ENCODE measurements at regions not wholly inside any gene's neighbourhood (a gene's known extent, or its start where the extent isn't known, plus 50 kb on each side); places are given as distances from the start of the nearest gene placed in this dataset.

GRCh38 chr12:93279565-93280412 is 97.9 kb upstream of the NUDT4 start:
- intact Hi-C loops (cut with DNase I; ENCODE audit: low total_unique reads) = no loop called here

DNA sequence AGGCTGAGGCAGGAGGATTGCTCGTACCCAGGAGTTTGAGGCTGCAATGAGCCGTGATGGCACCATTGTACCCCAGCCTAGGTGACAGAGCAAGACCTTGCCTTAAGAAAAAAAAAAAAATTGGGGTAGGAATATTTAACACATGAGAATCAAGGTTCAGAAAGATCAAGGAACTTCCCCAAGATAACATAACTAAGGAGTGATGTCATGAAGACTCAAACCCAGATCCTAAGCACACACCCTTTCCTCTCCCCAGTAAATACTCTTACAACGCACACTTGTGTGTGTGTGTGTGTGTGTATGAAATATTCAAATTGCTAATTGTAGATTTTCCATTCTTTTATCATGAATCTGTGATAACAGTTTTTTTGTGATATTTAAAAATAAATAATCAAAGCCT is 90.6 kb upstream of the NUDT4 start:
- DNase-seq = no peak
- intact Hi-C loops (cut with DNase I; ENCODE audit: low total_unique reads) = no loop called here
- Histone ChIP-seq H3K36me3 (no peaks in the 10 kb centered on the region), H3K4me3 (no peak overlapping the region), H3K27me3 (no peaks in the 10 kb centered on the region), H3K27ac (no peak overlapping the region), H3K4me1 (no peaks in the 10 kb centered on the region), H3K9me3 (no peaks in the 10 kb centered on the region)
- TF ChIP-seq, protein P1, sequence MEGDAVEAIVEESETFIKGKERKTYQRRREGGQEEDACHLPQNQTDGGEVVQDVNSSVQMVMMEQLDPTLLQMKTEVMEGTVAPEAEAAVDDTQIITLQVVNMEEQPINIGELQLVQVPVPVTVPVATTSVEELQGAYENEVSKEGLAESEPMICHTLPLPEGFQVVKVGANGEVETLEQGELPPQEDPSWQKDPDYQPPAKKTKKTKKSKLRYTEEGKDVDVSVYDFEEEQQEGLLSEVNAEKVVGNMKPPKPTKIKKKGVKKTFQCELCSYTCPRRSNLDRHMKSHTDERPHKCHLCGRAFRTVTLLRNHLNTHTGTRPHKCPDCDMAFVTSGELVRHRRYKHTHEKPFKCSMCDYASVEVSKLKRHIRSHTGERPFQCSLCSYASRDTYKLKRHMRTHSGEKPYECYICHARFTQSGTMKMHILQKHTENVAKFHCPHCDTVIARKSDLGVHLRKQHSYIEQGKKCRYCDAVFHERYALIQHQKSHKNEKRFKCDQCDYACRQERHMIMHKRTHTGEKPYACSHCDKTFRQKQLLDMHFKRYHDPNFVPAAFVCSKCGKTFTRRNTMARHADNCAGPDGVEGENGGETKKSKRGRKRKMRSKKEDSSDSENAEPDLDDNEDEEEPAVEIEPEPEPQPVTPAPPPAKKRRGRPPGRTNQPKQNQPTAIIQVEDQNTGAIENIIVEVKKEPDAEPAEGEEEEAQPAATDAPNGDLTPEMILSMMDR (IDR thresholded peaks at IDR 0.05) = no peak

More at GRCh38 chr12:93279565-93280412, 97.9 kb upstream of the NUDT4 start:
- no peaks in the 10 kb centered on the region for H3K4me1 ChIP-seq
- H3K27me3 ChIP-seq = no peaks in the 10 kb centered on the region
- no peaks in the 10 kb centered on the region for H3K36me3 ChIP-seq
- H3K27ac ChIP-seq = no peak overlapping the region
- H3K4me3 ChIP-seq = no peak overlapping the region
- H3K9me3 ChIP-seq = no peaks in the 10 kb centered on the region
- no peak for DNase-seq
- TF ChIP-seq POLR2A (IDR thresholded peaks at IDR 0.05) = no peak
- TF ChIP-seq, protein P1 (IDR thresholded peaks at IDR 0.05) = no peak

GRCh38 chr12:93288626-93289025 is 89.1 kb upstream of the NUDT4 start:
- no peaks in the 10 kb centered on the region for H3K9me3 ChIP-seq
- H3K36me3 ChIP-seq = no peaks in the 10 kb centered on the region
- no peak overlapping the region for H3K4me3 ChIP-seq
- TF ChIP-seq POLR2A (IDR thresholded peaks at IDR 0.05) = no peak
- TF ChIP-seq, protein P1 (IDR thresholded peaks at IDR 0.05) = no peak
- no peaks in the 10 kb centered on the region for H3K27me3 ChIP-seq
- no peak overlapping the region for H3K27ac ChIP-seq
- DNase-seq = no peak
- intact Hi-C loops (cut with DNase I; ENCODE audit: low total_unique reads) = no loop called here
- H3K4me1 ChIP-seq = no peaks in the 10 kb centered on the region

DNA sequence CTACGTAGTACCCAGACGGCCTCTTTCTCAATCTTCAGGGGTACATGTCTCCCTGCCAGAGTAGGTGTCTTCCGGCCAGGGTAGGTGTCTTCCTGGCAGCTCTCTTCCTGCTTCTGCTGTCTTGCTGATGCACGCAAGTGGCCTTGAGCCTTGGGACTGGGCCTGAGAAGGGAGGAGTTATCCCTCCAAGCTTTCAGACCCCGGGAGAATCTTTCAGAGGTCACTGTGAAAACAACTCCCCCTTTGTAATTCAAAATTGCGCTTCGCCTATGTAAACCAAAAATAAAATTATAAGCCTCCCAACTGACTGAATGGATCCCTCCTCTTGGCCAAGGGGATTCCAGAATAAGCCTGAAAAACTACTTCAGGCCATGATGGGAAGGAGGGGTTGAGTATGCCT is 87.3 kb upstream of the NUDT4 start:
- intact Hi-C loops (cut with DNase I; ENCODE audit: low total_unique reads) = no loop called here
- Histone ChIP-seq H3K27me3 (no peaks in the 10 kb centered on the region), H3K9me3 (no peaks in the 10 kb centered on the region), H3K4me1 (no peaks in the 10 kb centered on the region), H3K4me3 (no peak overlapping the region), H3K27ac (no peak overlapping the region), H3K36me3 (no peaks in the 10 kb centered on the region)
- no peak for TF ChIP-seq POLR2A (IDR thresholded peaks at IDR 0.05)
- TF ChIP-seq, protein P1 (IDR thresholded peaks at IDR 0.05) = no peak
- DNase-seq = no peak

- Histone ChIP-seq H3K9me3 (no peaks in the 10 kb centered on the region), H3K27ac (no peak overlapping the region), H3K4me3 (no peak overlapping the region), H3K27me3 (no peaks in the 10 kb centered on the region), H3K4me1 (no peaks in the 10 kb centered on the region), H3K36me3 (no peaks in the 10 kb centered on the region)
- DNase-seq = no peak
- no peak for TF ChIP-seq POLR2A (IDR thresholded peaks at IDR 0.05)
- TF ChIP-seq, protein P1 (IDR thresholded peaks at IDR 0.05) = no peak
- intact Hi-C loops (cut with DNase I; ENCODE audit: low total_unique reads) = no loop called here
These were observed 85.5 kb upstream of the NUDT4 start for GRCh38 chr12:93292213-93292612.

All from uterus (tissue), 3 donors.